ENCODE measurements at regions not wholly inside any gene's neighbourhood (a gene's known extent, or its start where the extent isn't known, plus 50 kb on each side); places are given as distances from the start of the nearest gene placed in this dataset.

DNA sequence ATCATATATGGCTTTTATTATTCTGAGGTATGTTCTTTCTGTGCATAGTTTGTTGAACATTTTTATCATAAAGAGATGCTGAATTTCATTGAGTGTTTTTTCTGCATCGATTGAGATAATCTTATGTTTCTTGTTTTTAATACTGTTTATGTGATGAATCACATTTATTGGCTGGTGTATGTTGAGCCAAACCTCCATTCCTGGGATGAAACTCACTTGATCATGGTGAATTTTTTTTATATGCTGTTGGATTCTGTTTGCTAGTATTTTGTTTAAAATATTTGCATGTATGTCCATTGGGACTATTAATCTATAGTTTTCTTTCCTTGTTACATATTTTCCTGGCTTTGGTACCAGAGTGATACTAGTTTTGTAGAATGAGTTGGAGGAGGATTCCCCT lies 500.2 kb downstream of the CDH11 start:
- TF ChIP-seq, protein P1, sequence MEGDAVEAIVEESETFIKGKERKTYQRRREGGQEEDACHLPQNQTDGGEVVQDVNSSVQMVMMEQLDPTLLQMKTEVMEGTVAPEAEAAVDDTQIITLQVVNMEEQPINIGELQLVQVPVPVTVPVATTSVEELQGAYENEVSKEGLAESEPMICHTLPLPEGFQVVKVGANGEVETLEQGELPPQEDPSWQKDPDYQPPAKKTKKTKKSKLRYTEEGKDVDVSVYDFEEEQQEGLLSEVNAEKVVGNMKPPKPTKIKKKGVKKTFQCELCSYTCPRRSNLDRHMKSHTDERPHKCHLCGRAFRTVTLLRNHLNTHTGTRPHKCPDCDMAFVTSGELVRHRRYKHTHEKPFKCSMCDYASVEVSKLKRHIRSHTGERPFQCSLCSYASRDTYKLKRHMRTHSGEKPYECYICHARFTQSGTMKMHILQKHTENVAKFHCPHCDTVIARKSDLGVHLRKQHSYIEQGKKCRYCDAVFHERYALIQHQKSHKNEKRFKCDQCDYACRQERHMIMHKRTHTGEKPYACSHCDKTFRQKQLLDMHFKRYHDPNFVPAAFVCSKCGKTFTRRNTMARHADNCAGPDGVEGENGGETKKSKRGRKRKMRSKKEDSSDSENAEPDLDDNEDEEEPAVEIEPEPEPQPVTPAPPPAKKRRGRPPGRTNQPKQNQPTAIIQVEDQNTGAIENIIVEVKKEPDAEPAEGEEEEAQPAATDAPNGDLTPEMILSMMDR (IDR thresholded peaks at IDR 0.05; ENCODE audit: low read length): no peak
- TF ChIP-seq EZH2 (optimal IDR thresholded peaks at IDR 0.05; ENCODE audit: low read depth, low read length) (no peak), EZH2phosphoT487 (IDR thresholded peaks at IDR 0.05; ENCODE audit: low read length) (no peak)
